ENCODE measurements at regions not wholly inside any gene's neighbourhood (a gene's known extent, or its start where the extent isn't known, plus 50 kb on each side); places are given as distances from the start of the nearest gene placed in this dataset.

DNA sequence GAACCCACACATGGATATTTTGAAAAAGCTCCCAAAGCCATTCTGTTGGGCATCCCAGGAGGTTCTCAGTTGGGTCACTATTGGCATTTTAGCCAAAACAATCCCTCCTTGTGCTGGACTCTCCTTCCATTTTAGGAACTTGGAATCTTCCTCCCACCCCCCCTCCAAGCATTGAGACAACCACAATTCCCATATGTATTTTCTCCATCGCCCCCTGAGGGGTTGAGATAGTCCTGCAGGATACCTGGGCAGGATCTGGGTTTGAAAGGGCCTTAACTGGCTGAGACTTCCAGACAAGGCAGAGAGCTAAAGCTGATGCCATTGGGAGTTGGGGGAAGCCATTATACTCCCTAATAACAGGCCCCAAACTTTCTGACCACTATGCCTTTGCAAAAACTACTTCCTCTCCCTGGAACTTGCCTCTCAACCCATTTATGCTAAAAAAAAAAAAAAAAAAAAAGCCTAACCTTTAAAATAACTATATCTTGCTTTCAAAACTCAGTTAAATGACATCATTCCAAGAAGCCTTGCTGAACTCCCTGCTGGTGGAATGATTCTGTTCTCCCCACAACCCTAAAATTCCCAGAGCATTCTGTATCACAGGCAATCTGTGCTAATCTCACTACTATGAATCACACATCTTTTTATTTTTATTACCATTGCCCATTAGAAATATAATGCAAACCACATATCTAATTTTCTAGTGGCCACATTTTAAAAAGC is 77.5 kb upstream of the PDE1C start:
- H3K27me3 ChIP-seq (ENCODE audit: insufficient read depth) = no peaks in the 10 kb centered on the region
- H4K20me1 ChIP-seq (ENCODE audit: insufficient read depth) = no peaks in the 10 kb centered on the region
- TF ChIP-seq, protein P1, sequence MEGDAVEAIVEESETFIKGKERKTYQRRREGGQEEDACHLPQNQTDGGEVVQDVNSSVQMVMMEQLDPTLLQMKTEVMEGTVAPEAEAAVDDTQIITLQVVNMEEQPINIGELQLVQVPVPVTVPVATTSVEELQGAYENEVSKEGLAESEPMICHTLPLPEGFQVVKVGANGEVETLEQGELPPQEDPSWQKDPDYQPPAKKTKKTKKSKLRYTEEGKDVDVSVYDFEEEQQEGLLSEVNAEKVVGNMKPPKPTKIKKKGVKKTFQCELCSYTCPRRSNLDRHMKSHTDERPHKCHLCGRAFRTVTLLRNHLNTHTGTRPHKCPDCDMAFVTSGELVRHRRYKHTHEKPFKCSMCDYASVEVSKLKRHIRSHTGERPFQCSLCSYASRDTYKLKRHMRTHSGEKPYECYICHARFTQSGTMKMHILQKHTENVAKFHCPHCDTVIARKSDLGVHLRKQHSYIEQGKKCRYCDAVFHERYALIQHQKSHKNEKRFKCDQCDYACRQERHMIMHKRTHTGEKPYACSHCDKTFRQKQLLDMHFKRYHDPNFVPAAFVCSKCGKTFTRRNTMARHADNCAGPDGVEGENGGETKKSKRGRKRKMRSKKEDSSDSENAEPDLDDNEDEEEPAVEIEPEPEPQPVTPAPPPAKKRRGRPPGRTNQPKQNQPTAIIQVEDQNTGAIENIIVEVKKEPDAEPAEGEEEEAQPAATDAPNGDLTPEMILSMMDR (IDR thresholded peaks at IDR 0.05) = 0 out of 2 replicates have a peak, but pooled peaks have one; percentile 6
- TF ChIP-seq YY1 (IDR thresholded peaks at IDR 0.05; ENCODE audit: low read depth) = no peak
- no peak for DNase-seq
- no peak overlapping the region for H3K4me2 ChIP-seq
- H3K9ac ChIP-seq = no peak overlapping the region
- no peaks in the 10 kb centered on the region for H3K9me3 ChIP-seq
- no peaks in the 10 kb centered on the region for H3K9me2 ChIP-seq
- H3K4me1 ChIP-seq (ENCODE audit: control insufficient read depth in 1 of 2, insufficient read depth in 2 of 2, low read depth in 1 of 2, low read length in 1 of 2) = 0 out of 4 replicates have a peak, but pooled peaks cover 0 to 4% of the 10 kb centered on the region in 2 experiments
- no peaks in the 10 kb centered on the region for H3K79me2 ChIP-seq (ENCODE audit: insufficient read depth)
- WGBS (ENCODE audit: low lambda C conversion rate) = 50% methylated on average over 1 of the region's 1 CpG
- H3K4me3 ChIP-seq (ENCODE audit: low read depth in 2 of 2, low read length in 1 of 2) = no peak overlapping the region
- no peaks in the 10 kb centered on the region for H3K36me3 ChIP-seq (replicated peaks in 1 of 2; ENCODE audit: control insufficient read depth in 1 of 2, insufficient read depth in 2 of 2, low read length in 1 of 2)
- 0 out of 2 replicates have a peak overlapping the region, but pooled peaks have one; percentile 24 for H2AFZ ChIP-seq (ENCODE audit: low read depth)
- POLR2A ChIA-PET = no interaction called here
- no peak overlapping the region for H3K27ac ChIP-seq (ENCODE audit: low read depth in 2 of 2, low read length in 1 of 2)
- CTCF ChIA-PET = interaction anchor here (1.4 kb wide), 1 partner anchor 11 kb away, joined by 3 read pairs; no protein-coding TSS in a partner anchor
- peaks cover 4% of the 10 kb centered on the region for H3F3A ChIP-seq (replicated peaks; ENCODE audit: insufficient read depth)

DNA sequence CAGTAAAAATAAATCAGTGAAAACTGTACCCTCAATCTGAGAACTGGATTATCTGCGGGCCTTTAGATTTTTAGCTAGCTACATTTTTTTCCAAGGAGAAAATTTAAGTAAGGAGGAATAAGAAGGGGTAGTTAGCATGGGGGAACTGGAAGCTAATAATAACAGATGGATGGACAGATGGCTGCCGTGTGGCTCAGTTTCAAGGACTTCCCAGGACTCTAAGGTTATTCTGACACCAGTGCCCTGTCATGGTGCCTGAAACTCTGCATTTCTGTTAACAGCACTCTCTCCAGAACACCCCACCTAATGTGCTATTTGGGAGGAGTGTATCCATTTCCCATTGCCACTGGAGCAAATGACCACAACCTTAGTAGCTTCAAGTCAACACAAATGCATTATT is 75.7 kb upstream of the PDE1C start:
- Histone ChIP-seq H3K4me3 (ENCODE audit: low read depth in 2 of 2, low read length in 1 of 2) (no peak overlapping the region), H3K79me2 (ENCODE audit: insufficient read depth) (no peaks in the 10 kb centered on the region), H4K20me1 (ENCODE audit: insufficient read depth) (no peaks in the 10 kb centered on the region), H3F3A (replicated peaks; ENCODE audit: insufficient read depth) (peaks cover 4% of the 10 kb centered on the region), H3K4me1 (ENCODE audit: control insufficient read depth in 1 of 2, insufficient read depth in 2 of 2, low read depth in 1 of 2, low read length in 1 of 2) (0 out of 4 replicates have a peak, but pooled peaks cover 0 to 4% of the 10 kb centered on the region in 2 experiments), H3K9me3 (no peaks in the 10 kb centered on the region), H3K4me2 (no peak overlapping the region), H2AFZ (ENCODE audit: low read depth) (no peak overlapping the region), H3K9me2 (no peaks in the 10 kb centered on the region), H3K36me3 (replicated peaks in 1 of 2; ENCODE audit: control insufficient read depth in 1 of 2, insufficient read depth in 2 of 2, low read length in 1 of 2) (no peaks in the 10 kb centered on the region), H3K27ac (ENCODE audit: low read depth in 2 of 2, low read length in 1 of 2) (no peak overlapping the region), H3K9ac (no peak overlapping the region), H3K27me3 (ENCODE audit: insufficient read depth) (no peaks in the 10 kb centered on the region)
- POLR2A ChIA-PET = no interaction called here
- TF ChIP-seq YY1 (IDR thresholded peaks at IDR 0.05; ENCODE audit: low read depth) (no peak), MEF2A (IDR thresholded peaks at IDR 0.05; ENCODE audit: borderline replicate concordance, low read depth) (no peak), MXI1 (IDR thresholded peaks at IDR 0.05; ENCODE audit: low read depth, low read length) (no peak), RFX5 (IDR thresholded peaks at IDR 0.05; ENCODE audit: low read length) (no peak), FOXJ3 (CRISPR knock-in tag; IDR thresholded peaks at IDR 0.05) (no peak), EZH2phosphoT487 (IDR thresholded peaks at IDR 0.05; ENCODE audit: borderline replicate concordance, low read depth) (no peak), NFIC (IDR thresholded peaks at IDR 0.05; ENCODE audit: borderline replicate concordance) (no peak), RAD21 (IDR thresholded peaks at IDR 0.05; ENCODE audit: low read length) (no peak), RCOR1 (IDR thresholded peaks at IDR 0.05; ENCODE audit: low read length) (no peak), NRF1 (IDR thresholded peaks at IDR 0.05; ENCODE audit: low read depth, low read length) (no peak), GATA2 (CRISPR knock-in tag; IDR thresholded peaks at IDR 0.05) (no peak), FOXM1 (IDR thresholded peaks at IDR 0.05; ENCODE audit: low read depth) (no peak), CHD2 (IDR thresholded peaks at IDR 0.05; ENCODE audit: low read length, partially characterized antibody) (no peak), TAF1 (IDR thresholded peaks at IDR 0.05; ENCODE audit: borderline replicate concordance, low read depth, low read length) (no peak)
- TF ChIP-seq, protein P2, sequence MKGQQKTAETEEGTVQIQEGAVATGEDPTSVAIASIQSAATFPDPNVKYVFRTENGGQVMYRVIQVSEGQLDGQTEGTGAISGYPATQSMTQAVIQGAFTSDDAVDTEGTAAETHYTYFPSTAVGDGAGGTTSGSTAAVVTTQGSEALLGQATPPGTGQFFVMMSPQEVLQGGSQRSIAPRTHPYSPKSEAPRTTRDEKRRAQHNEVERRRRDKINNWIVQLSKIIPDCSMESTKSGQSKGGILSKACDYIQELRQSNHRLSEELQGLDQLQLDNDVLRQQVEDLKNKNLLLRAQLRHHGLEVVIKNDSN (IDR thresholded peaks at IDR 0.05; ENCODE audit: borderline replicate concordance, low read depth) = no peak
- TF ChIP-seq, protein P3, sequence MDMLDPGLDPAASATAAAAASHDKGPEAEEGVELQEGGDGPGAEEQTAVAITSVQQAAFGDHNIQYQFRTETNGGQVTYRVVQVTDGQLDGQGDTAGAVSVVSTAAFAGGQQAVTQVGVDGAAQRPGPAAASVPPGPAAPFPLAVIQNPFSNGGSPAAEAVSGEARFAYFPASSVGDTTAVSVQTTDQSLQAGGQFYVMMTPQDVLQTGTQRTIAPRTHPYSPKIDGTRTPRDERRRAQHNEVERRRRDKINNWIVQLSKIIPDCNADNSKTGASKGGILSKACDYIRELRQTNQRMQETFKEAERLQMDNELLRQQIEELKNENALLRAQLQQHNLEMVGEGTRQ (IDR thresholded peaks at IDR 0.05; ENCODE audit: borderline replicate concordance, low read depth, low read length) = no peak
- TF ChIP-seq, protein P4, sequence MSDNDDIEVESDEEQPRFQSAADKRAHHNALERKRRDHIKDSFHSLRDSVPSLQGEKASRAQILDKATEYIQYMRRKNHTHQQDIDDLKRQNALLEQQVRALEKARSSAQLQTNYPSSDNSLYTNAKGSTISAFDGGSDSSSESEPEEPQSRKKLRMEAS (IDR thresholded peaks at IDR 0.05; ENCODE audit: low read depth) = no peak
- TF ChIP-seq, protein P5, sequence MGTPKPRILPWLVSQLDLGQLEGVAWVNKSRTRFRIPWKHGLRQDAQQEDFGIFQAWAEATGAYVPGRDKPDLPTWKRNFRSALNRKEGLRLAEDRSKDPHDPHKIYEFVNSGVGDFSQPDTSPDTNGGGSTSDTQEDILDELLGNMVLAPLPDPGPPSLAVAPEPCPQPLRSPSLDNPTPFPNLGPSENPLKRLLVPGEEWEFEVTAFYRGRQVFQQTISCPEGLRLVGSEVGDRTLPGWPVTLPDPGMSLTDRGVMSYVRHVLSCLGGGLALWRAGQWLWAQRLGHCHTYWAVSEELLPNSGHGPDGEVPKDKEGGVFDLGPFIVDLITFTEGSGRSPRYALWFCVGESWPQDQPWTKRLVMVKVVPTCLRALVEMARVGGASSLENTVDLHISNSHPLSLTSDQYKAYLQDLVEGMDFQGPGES (IDR thresholded peaks at IDR 0.05; ENCODE audit: low read depth, low read length) = no peak
- WGBS (ENCODE audit: low lambda C conversion rate) = 33% methylated on average over 2 of the region's 2 CpGs
- CTCF ChIA-PET = no interaction called here
- DNase-seq = no peak

All from SK-N-SH (cell line).